Astrocyte (in vitro differentiated cells and primary cell): ENCODE measurements at regions not wholly inside any gene's neighbourhood (a gene's known extent, or its start where the extent isn't known, plus 50 kb on each side); places are given as distances from the start of the nearest gene placed in this dataset.

Experiments
- EZH2 ChIP-seq: IDR thresholded peaks from 2 replicates; pipeline ENCODE4 v1.6.1; 2012; ENCODE audit warnings: mild to moderate bottlenecking, low read length, inconsistent platforms; ENCODE audit not compliant: insufficient read depth
- TF ChIP-seq, protein P1 (sequence below): IDR thresholded peaks from 2 replicates; pipeline ENCODE4 v1.5.1; 2011; ENCODE audit warnings: low read depth, mild to moderate bottlenecking, inconsistent platforms, low read length, moderate library complexity; ENCODE audit not compliant: insufficient read depth

DNA sequence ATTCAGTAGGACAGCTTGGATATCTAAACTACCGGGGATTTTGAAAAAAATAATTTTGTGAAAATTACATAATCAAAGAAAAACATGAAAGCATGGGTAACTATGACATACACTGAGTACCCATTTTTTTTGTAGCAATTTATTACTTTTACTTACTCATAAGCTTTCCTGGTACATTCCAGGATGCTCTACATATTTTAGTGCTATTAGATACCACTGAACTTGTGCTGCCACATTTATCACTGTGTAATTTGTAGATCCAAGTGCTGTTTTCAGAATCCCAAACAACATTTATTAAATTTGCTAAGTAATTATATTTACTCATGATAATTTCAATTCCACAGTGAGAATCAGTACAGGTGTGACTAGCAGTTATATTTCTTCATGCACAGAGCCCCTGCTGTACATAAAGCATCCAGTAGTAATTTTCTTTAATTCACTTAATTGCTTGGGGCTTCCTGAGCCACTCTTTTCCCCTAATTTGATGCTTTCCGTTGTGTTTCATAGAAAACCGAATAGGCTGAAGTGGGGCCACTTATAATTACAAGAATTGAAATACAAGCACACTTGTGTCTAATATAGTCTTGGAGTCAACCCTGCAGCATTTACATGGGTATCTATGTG, 2254.4 kb downstream of the ARAP2 start:
- TF ChIP-seq EZH2: no peak
- TF ChIP-seq, protein P1, sequence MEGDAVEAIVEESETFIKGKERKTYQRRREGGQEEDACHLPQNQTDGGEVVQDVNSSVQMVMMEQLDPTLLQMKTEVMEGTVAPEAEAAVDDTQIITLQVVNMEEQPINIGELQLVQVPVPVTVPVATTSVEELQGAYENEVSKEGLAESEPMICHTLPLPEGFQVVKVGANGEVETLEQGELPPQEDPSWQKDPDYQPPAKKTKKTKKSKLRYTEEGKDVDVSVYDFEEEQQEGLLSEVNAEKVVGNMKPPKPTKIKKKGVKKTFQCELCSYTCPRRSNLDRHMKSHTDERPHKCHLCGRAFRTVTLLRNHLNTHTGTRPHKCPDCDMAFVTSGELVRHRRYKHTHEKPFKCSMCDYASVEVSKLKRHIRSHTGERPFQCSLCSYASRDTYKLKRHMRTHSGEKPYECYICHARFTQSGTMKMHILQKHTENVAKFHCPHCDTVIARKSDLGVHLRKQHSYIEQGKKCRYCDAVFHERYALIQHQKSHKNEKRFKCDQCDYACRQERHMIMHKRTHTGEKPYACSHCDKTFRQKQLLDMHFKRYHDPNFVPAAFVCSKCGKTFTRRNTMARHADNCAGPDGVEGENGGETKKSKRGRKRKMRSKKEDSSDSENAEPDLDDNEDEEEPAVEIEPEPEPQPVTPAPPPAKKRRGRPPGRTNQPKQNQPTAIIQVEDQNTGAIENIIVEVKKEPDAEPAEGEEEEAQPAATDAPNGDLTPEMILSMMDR: no peak
